ENCODE measurements at regions not wholly inside any gene's neighbourhood (a gene's known extent, or its start where the extent isn't known, plus 50 kb on each side); places are given as distances from the start of the nearest gene placed in this dataset.

GRCh38 chr1:193333166-193333565, 146.8 kb upstream of the B3GALT2 start:
- no peaks in the 10 kb centered on the region for H3K36me3 Mint-ChIP-seq (ENCODE audit: low read depth)
- H3K4me1 Mint-ChIP-seq: no peaks in the 10 kb centered on the region
- DNase-seq: no peak
- Histone ChIP-seq H3K4me1 (ENCODE audit: control insufficient read depth, insufficient read depth, low read length) (no peaks in the 10 kb centered on the region), H3K4me3 (ENCODE audit: low read length) (no peak overlapping the region), H3K9ac (ENCODE audit: extremely low read depth, low read length, poor library complexity, severe bottlenecking) (no peak overlapping the region), H3K9me3 (ENCODE audit: control insufficient read depth, low read length) (peaks cover 47% of the 10 kb centered on the region), H3K27me3 (ENCODE audit: control insufficient read depth, insufficient read depth, low read length, poor library complexity, severe bottlenecking) (no peaks in the 10 kb centered on the region), H3K27ac (ENCODE audit: low read depth, low read length) (no peak overlapping the region), H3K36me3 (ENCODE audit: control insufficient read depth, insufficient read depth, low read length) (no peaks in the 10 kb centered on the region)
- no peak overlapping the region for H3K4me3 Mint-ChIP-seq
- no peak overlapping the region for H3K27ac Mint-ChIP-seq
- no peaks in the 10 kb centered on the region for H3K27me3 Mint-ChIP-seq (ENCODE audit: insufficient read depth)
- no peak for TF ChIP-seq CTCF (conservative IDR thresholded peaks at IDR 0.05)
- WGBS, 2 experiments (ENCODE audit: insufficient coverage in 1 of 2, insufficient read length in 1 of 2): 95 to 96% methylated on average over 2 to 3 of the region's 3 CpGs
- peaks cover 23% of the 10 kb centered on the region for H3K9me3 Mint-ChIP-seq

DNA sequence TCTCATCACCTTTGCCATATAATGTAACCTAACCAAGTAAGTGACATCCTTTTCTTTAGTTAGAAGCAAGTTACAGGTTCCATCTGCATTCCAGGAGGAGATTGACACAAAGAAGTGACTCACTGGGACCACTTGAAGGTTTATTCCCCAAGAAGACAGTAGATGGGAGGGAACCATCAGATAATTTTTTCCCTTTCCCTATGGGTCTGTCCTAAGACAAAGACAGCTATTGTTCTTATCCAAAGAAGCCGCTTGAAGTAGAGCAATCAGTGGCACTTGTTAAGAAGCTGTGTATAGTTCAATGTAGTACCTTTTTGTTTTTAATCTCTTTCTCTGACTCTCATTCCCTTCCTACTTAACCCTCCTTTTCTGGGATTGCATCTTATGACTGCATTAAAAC, 139.9 kb upstream of the B3GALT2 start:
- H3K27ac Mint-ChIP-seq: no peak overlapping the region
- no peaks in the 10 kb centered on the region for H3K4me1 Mint-ChIP-seq
- 86% methylated on average over 1 of the region's 1 CpG; no CpG with 5 or more reads in 1 of the 2 experiments for WGBS, 2 experiments (ENCODE audit: insufficient coverage in 1 of 2, insufficient read length in 1 of 2)
- peak overlapping the region; percentile 43 for H3K9ac ChIP-seq (ENCODE audit: extremely low read depth, low read length, poor library complexity, severe bottlenecking)
- no peaks in the 10 kb centered on the region for H3K27me3 Mint-ChIP-seq (ENCODE audit: insufficient read depth)
- DNase-seq: no peak
- H3K36me3 Mint-ChIP-seq (ENCODE audit: low read depth): no peaks in the 10 kb centered on the region
- peaks cover 44% of the 10 kb centered on the region for H3K9me3 Mint-ChIP-seq
- H3K27ac ChIP-seq (ENCODE audit: low read depth, low read length): no peak overlapping the region
- no peak for TF ChIP-seq CTCF (conservative IDR thresholded peaks at IDR 0.05)
- peaks cover 4% of the 10 kb centered on the region for H3K4me1 ChIP-seq (ENCODE audit: control insufficient read depth, insufficient read depth, low read length)
- peak overlapping the region; percentile 62 for H3K4me3 ChIP-seq (ENCODE audit: low read length)
- H3K9me3 ChIP-seq (ENCODE audit: control insufficient read depth, low read length): peaks cover 67% of the 10 kb centered on the region
- no peaks in the 10 kb centered on the region for H3K27me3 ChIP-seq (ENCODE audit: control insufficient read depth, insufficient read depth, low read length, poor library complexity, severe bottlenecking)
- no peaks in the 10 kb centered on the region for H3K36me3 ChIP-seq (ENCODE audit: control insufficient read depth, insufficient read depth, low read length)
- no peak overlapping the region for H3K4me3 Mint-ChIP-seq

GRCh38 chr1:193325771-193326170, 139.4 kb upstream of the B3GALT2 start:
- no peaks in the 10 kb centered on the region for H3K36me3 ChIP-seq (ENCODE audit: control insufficient read depth, insufficient read depth, low read length)
- WGBS, 2 experiments (ENCODE audit: insufficient coverage in 1 of 2, insufficient read length in 1 of 2): 72% methylated on average over 4 of the region's 4 CpGs; no CpG with 5 or more reads in 1 of the 2 experiments
- peaks cover 44% of the 10 kb centered on the region for H3K9me3 Mint-ChIP-seq
- no peaks in the 10 kb centered on the region for H3K36me3 Mint-ChIP-seq (ENCODE audit: low read depth)
- H3K27me3 ChIP-seq (ENCODE audit: control insufficient read depth, insufficient read depth, low read length, poor library complexity, severe bottlenecking): no peaks in the 10 kb centered on the region
- H3K27me3 Mint-ChIP-seq (ENCODE audit: insufficient read depth): no peaks in the 10 kb centered on the region
- H3K4me1 ChIP-seq (ENCODE audit: control insufficient read depth, insufficient read depth, low read length): peaks cover 4% of the 10 kb centered on the region
- no peaks in the 10 kb centered on the region for H3K4me1 Mint-ChIP-seq
- H3K4me3 Mint-ChIP-seq: no peak overlapping the region
- peak overlapping the region; percentile 62 for H3K4me3 ChIP-seq (ENCODE audit: low read length)
- peak overlapping the region; percentile 43 for H3K9ac ChIP-seq (ENCODE audit: extremely low read depth, low read length, poor library complexity, severe bottlenecking)
- H3K27ac Mint-ChIP-seq: no peak overlapping the region
- DNase-seq: no peak
- peaks cover 65% of the 10 kb centered on the region for H3K9me3 ChIP-seq (ENCODE audit: control insufficient read depth, low read length)
- H3K27ac ChIP-seq (ENCODE audit: low read depth, low read length): no peak overlapping the region
- TF ChIP-seq CTCF (conservative IDR thresholded peaks at IDR 0.05): no peak
